IPS-18a (cell line): ENCODE measurements at regions not wholly inside any gene's neighbourhood (a gene's known extent, or its start where the extent isn't known, plus 50 kb on each side); places are given as distances from the start of the nearest gene placed in this dataset.

Experiments used
- H3K27ac ChIP-seq: one replicate; pipeline ENCODE4 v1.5.1; 2013; ENCODE audit warnings: low read length
- H3K27me3 ChIP-seq: one replicate; pipeline ENCODE4 v1.6.1; 2013; ENCODE audit warnings: mild to moderate bottlenecking, low read length; ENCODE audit not compliant: control insufficient read depth, insufficient read depth
- H3K36me3 ChIP-seq: one replicate; pipeline ENCODE4 v1.6.1; 2013; ENCODE audit warnings: low read depth, low read length; ENCODE audit not compliant: control insufficient read depth
- H3K4me1 ChIP-seq: one replicate; pipeline ENCODE4 v1.6.1; 2013; ENCODE audit warnings: low read depth, low read length; ENCODE audit not compliant: control insufficient read depth
- H3K4me3 ChIP-seq: one replicate; pipeline ENCODE4 v1.5.1; 2013; ENCODE audit warnings: low read length
- H3K9ac ChIP-seq: one replicate; pipeline ENCODE4 v1.6.1; 2013; ENCODE audit warnings: mild to moderate bottlenecking, low read length, moderate library complexity
- H3K9me3 ChIP-seq: one replicate; pipeline ENCODE4 v1.6.1; 2013; ENCODE audit warnings: low read depth, low read length; ENCODE audit not compliant: control insufficient read depth

- H3K9me3 ChIP-seq, result peaks cover 3% of the 10 kb centered on the region
- no peaks in the 10 kb centered on the region for H3K36me3 ChIP-seq
- no peak overlapping the region for H3K9ac ChIP-seq
- no peaks in the 10 kb centered on the region for H3K27me3 ChIP-seq
- no peak overlapping the region for H3K4me3 ChIP-seq
- H3K27ac ChIP-seq, result no peak overlapping the region
- no peaks in the 10 kb centered on the region for H3K4me1 ChIP-seq
Measured at GRCh38 chr18:75518007-75518406, 90.5 kb upstream of the SMIM21 start.

- H3K4me1 ChIP-seq, result no peaks in the 10 kb centered on the region
- H3K36me3 ChIP-seq, result no peaks in the 10 kb centered on the region
- peaks cover 6% of the 10 kb centered on the region for H3K9me3 ChIP-seq
- no peaks in the 10 kb centered on the region for H3K27me3 ChIP-seq
- H3K9ac ChIP-seq, result no peak overlapping the region
- H3K4me3 ChIP-seq, result no peak overlapping the region
- no peak overlapping the region for H3K27ac ChIP-seq
Measured at GRCh38 chr18:75517286-75517685, 89.8 kb upstream of the SMIM21 start.

- H3K9ac ChIP-seq, result no peak overlapping the region
- no peaks in the 10 kb centered on the region for H3K27me3 ChIP-seq
- H3K36me3 ChIP-seq, result no peaks in the 10 kb centered on the region
- no peak overlapping the region for H3K27ac ChIP-seq
- H3K4me1 ChIP-seq, result no peaks in the 10 kb centered on the region
- H3K9me3 ChIP-seq, result peaks cover 5% of the 10 kb centered on the region
- H3K4me3 ChIP-seq, result no peak overlapping the region
Measured at GRCh38 chr18:75507636-75508035, 80.1 kb upstream of the SMIM21 start.

GRCh38 chr18:75506913-75507312 lies 79.4 kb upstream of the SMIM21 start:
- Histone ChIP-seq H3K27me3 (no peaks in the 10 kb centered on the region), H3K4me3 (no peak overlapping the region), H3K27ac (no peak overlapping the region), H3K9ac (no peak overlapping the region), H3K36me3 (no peaks in the 10 kb centered on the region), H3K4me1 (no peaks in the 10 kb centered on the region), H3K9me3 (no peaks in the 10 kb centered on the region)

GRCh38 chr18:75504469-75504868 lies 77.0 kb upstream of the SMIM21 start:
- H3K4me1 ChIP-seq, result no peaks in the 10 kb centered on the region
- no peaks in the 10 kb centered on the region for H3K36me3 ChIP-seq
- no peaks in the 10 kb centered on the region for H3K27me3 ChIP-seq
- no peak overlapping the region for H3K4me3 ChIP-seq
- no peaks in the 10 kb centered on the region for H3K9me3 ChIP-seq
- H3K9ac ChIP-seq, result no peak overlapping the region
- H3K27ac ChIP-seq, result no peak overlapping the region

- no peak overlapping the region for H3K4me3 ChIP-seq
- no peak overlapping the region for H3K27ac ChIP-seq
- no peaks in the 10 kb centered on the region for H3K36me3 ChIP-seq
- H3K27me3 ChIP-seq, result no peaks in the 10 kb centered on the region
- no peaks in the 10 kb centered on the region for H3K4me1 ChIP-seq
- H3K9ac ChIP-seq, result no peak overlapping the region
- H3K9me3 ChIP-seq, result no peaks in the 10 kb centered on the region
Measured at GRCh38 chr18:75503615-75504014, 76.1 kb upstream of the SMIM21 start.

GRCh38 chr18:75502286-75502685 lies 74.8 kb upstream of the SMIM21 start:
- H3K36me3 ChIP-seq, result no peaks in the 10 kb centered on the region
- no peak overlapping the region for H3K27ac ChIP-seq
- no peaks in the 10 kb centered on the region for H3K9me3 ChIP-seq
- no peak overlapping the region for H3K9ac ChIP-seq
- no peak overlapping the region for H3K4me3 ChIP-seq
- no peaks in the 10 kb centered on the region for H3K4me1 ChIP-seq
- H3K27me3 ChIP-seq, result no peaks in the 10 kb centered on the region

- H3K27me3 ChIP-seq, result no peaks in the 10 kb centered on the region
- H3K4me1 ChIP-seq, result no peaks in the 10 kb centered on the region
Measured at GRCh38 chr18:75500545-75500944, 73.0 kb upstream of the SMIM21 start.

GRCh38 chr18:75497576-75498235 lies 70.2 kb upstream of the SMIM21 start:
- H3K27me3 ChIP-seq, result no peaks in the 10 kb centered on the region
- H3K4me1 ChIP-seq, result no peaks in the 10 kb centered on the region
- H3K9ac ChIP-seq, result no peak overlapping the region
- no peaks in the 10 kb centered on the region for H3K9me3 ChIP-seq
- no peak overlapping the region for H3K27ac ChIP-seq
- H3K4me3 ChIP-seq, result no peak overlapping the region
- H3K36me3 ChIP-seq, result no peaks in the 10 kb centered on the region

More at GRCh38 chr18:75500545-75500944, 73.0 kb upstream of the SMIM21 start:
- H3K36me3 ChIP-seq, result no peaks in the 10 kb centered on the region
- H3K27ac ChIP-seq, result no peak overlapping the region
- no peaks in the 10 kb centered on the region for H3K9me3 ChIP-seq
- H3K9ac ChIP-seq, result no peak overlapping the region
- no peak overlapping the region for H3K4me3 ChIP-seq

- Histone ChIP-seq H3K4me1 (no peaks in the 10 kb centered on the region), H3K9me3 (no peaks in the 10 kb centered on the region), H3K4me3 (no peak overlapping the region), H3K36me3 (no peaks in the 10 kb centered on the region), H3K27ac (no peak overlapping the region), H3K27me3 (no peaks in the 10 kb centered on the region), H3K9ac (no peak overlapping the region)
Measured at GRCh38 chr18:75496151-75496550, 68.6 kb upstream of the SMIM21 start.

GRCh38 chr18:75492852-75493251 lies 65.3 kb upstream of the SMIM21 start:
- H3K9me3 ChIP-seq, result no peaks in the 10 kb centered on the region
- no peaks in the 10 kb centered on the region for H3K4me1 ChIP-seq
- H3K36me3 ChIP-seq, result no peaks in the 10 kb centered on the region
- H3K4me3 ChIP-seq, result no peak overlapping the region
- no peak overlapping the region for H3K9ac ChIP-seq
- H3K27me3 ChIP-seq, result no peaks in the 10 kb centered on the region
- no peak overlapping the region for H3K27ac ChIP-seq

- Histone ChIP-seq H3K27ac (no peak overlapping the region), H3K4me1 (no peaks in the 10 kb centered on the region), H3K4me3 (no peak overlapping the region), H3K9me3 (no peaks in the 10 kb centered on the region), H3K36me3 (no peaks in the 10 kb centered on the region), H3K27me3 (no peaks in the 10 kb centered on the region), H3K9ac (no peak overlapping the region)
Measured at GRCh38 chr18:75491361-75491760, 63.9 kb upstream of the SMIM21 start.
